ENCODE measurements at regions not wholly inside any gene's neighbourhood (a gene's known extent, or its start where the extent isn't known, plus 50 kb on each side); places are given as distances from the start of the nearest gene placed in this dataset.

- intact Hi-C loops (cut with micrococcal nuclease) = loop anchor here (1.0 kb wide), 2 partner anchors 153 to 1157 kb away; no protein-coding TSS in a partner anchor
- DNase-seq = no peak
- Mint-ChIP-seq H3K4me3 (no peak overlapping the region), H3K9me3 (peaks cover 1% of the 10 kb centered on the region), H3K4me1 (peaks cover 4% of the 10 kb centered on the region), H3K27me3 (peaks cover 6% of the 10 kb centered on the region), H3K36me3 (ENCODE audit: low read depth) (no peaks in the 10 kb centered on the region), H3K27ac (no peak overlapping the region)
- no peak for TF ChIP-seq CTCF (IDR thresholded peaks at IDR 0.05)
- ChIA-PET CTCF (interaction anchor here (0.8 to 2.2 kb wide), 2 partner anchors 12 to 1182 kb away, joined by 4 to 10 read pairs; no protein-coding TSS in a partner anchor), POLR2A (no interaction called here)
- no peak for ATAC-seq (ENCODE audit: low read depth)
These were observed 63.8 kb upstream of the TAPT1 start for GRCh38 chr4:16289897-16290554.

GRCh38 chr4:16284050-16284449 is 57.8 kb upstream of the TAPT1 start:
- ChIA-PET POLR2A (no interaction called here), CTCF (no interaction called here)
- no peaks in the 10 kb centered on the region for H3K4me1 Mint-ChIP-seq
- intact Hi-C loops (cut with micrococcal nuclease) = no loop called here
- peaks cover 2% of the 10 kb centered on the region for H3K27me3 Mint-ChIP-seq
- DNase-seq (no peak), ATAC-seq (ENCODE audit: low read depth) (no peak)
- peaks cover 3% of the 10 kb centered on the region for H3K36me3 Mint-ChIP-seq (ENCODE audit: low read depth)
- H3K9me3 Mint-ChIP-seq = peaks cover 18% of the 10 kb centered on the region
- no peak overlapping the region for H3K27ac Mint-ChIP-seq
- no peak for TF ChIP-seq CTCF (IDR thresholded peaks at IDR 0.05)
- H3K4me3 Mint-ChIP-seq = no peak overlapping the region

- ATAC-seq (ENCODE audit: low read depth) (no peak), DNase-seq (no peak)
- CTCF ChIA-PET = no interaction called here
- POLR2A ChIA-PET = no interaction called here
- intact Hi-C loops (cut with micrococcal nuclease) = no loop called here
- peaks cover 11% of the 10 kb centered on the region for H3K9me3 Mint-ChIP-seq
- no peaks in the 10 kb centered on the region for H3K4me1 Mint-ChIP-seq
- H3K27ac Mint-ChIP-seq = no peak overlapping the region
- H3K27me3 Mint-ChIP-seq = peaks cover 1% of the 10 kb centered on the region
- TF ChIP-seq CTCF (IDR thresholded peaks at IDR 0.05) = no peak
- H3K36me3 Mint-ChIP-seq (ENCODE audit: low read depth) = peaks cover 5% of the 10 kb centered on the region
- no peak overlapping the region for H3K4me3 Mint-ChIP-seq
These were observed 51.9 kb upstream of the TAPT1 start for GRCh38 chr4:16278178-16278577.

Measured in activated B cell treated with CpG ODN at 0.5 μM for 24 hours (primary cell).